Dedifferentiated amniotic fluid mesenchymal stem cell (primary cell): ENCODE measurements at regions not wholly inside any gene's neighbourhood (a gene's known extent, or its start where the extent isn't known, plus 50 kb on each side); places are given as distances from the start of the nearest gene placed in this dataset.

ENCODE experiments used
- DNase-seq: peaks from one replicate; pipeline ENCODE4 v3.0.0-alpha.2; 2016; ENCODE audit errors: extremely low spot score

DNA sequence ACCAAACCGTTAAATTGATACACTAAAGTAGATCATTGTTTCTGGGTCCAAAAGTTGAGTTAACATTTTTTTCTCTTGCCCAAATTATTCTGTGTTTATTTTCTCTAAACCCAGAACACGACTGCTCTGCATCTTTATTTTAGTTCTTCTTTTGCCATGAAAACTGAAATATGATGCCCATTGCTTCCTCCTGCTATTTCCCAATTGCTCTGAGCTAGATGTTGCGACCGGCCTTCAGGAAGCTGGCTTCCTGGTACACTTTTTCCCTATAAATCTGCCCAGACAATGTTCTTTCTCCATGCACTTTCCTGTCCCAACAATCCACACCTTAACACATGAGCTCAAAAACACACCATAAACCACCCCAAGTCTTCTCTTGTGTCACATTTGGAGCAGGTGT is 501.4 kb downstream of the FBXO15 start:
- peak; percentile 15 for DNase-seq

DNA sequence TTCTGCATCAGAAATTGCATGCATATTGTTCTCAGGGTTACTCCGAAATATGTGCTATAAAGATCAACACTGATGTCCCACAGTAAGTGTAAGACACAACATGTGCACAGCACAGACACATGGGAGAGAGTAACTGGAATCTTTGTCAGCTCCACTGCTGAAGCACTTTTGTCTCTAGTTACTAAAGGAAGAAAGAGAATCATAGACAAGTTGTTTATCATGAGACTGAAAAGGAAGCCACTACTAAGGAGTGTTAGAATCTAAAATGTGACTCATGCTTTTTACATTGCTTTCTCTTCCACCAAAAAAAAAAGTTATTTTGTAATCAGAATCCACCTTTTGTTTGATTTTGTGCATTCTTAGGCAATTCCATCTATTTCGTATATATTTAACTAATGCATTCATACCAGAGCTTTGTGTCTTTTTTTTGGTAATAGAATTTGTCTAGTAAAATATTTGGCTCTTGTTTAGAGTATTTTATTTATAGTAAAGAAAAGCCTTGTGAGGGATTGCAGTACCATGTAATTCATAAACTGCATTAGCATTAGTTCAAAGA is 502.4 kb downstream of the FBXO15 start:
- DNase-seq, result no peak

- no peak for DNase-seq
These were observed 507.8 kb downstream of the FBXO15 start for GRCh38 chr18:73639788-73640187.

DNA sequence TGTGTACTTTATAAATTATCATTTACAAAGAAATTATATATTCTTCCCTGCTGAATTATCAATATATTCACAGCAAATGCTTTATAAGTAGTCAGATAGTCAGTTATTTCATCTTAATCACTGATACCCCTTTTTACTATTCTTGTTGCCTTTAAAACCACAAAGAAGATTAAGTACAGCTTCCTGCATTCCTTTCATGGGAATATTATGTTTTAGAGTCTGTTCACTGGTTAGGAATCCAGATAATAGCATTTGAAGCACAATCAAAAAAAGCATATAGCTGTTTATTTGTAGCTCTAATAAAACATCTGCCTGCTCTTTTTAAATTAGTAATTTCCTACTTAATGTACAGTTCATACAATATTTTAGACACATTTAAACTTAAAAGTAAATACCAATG is 508.9 kb downstream of the FBXO15 start:
- DNase-seq, result peak; percentile 17

- DNase-seq, result no peak
These were observed 511.3 kb downstream of the FBXO15 start for GRCh38 chr18:73636355-73636754.

- DNase-seq, result no peak
These were observed 520.8 kb downstream of the FBXO15 start for GRCh38 chr18:73626859-73627258.

GRCh38 chr18:73626221-73626620 is 521.4 kb downstream of the FBXO15 start:
- DNase-seq, result no peak

DNA sequence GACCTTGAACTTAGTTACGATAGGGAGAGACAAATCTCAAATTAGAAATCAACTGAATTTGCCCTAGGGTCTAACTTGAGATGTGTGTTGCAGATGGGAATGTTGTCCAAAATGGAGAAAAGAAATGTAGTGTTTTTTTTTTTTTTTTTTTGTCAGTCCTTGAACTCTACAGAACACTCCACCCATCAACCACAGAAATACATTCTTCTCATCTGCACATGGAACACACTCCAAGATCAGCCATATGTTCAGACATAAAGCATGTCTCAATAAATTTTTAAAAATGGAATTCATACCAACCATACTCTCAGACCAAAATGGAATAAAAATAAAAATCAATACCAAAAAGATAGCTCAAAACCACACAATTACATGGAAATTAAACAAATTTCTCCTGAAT is 526.5 kb downstream of the FBXO15 start:
- DNase-seq, result no peak

GRCh38 chr18:73617981-73618380 is 529.7 kb downstream of the FBXO15 start:
- DNase-seq, result no peak

- DNase-seq, result no peak
These were observed 532.1 kb downstream of the FBXO15 start for GRCh38 chr18:73615506-73615905.

- peak; percentile 48 for DNase-seq
These were observed 532.8 kb downstream of the FBXO15 start for GRCh38 chr18:73614812-73615211.

GRCh38 chr18:73613706-73614340 is 533.8 kb downstream of the FBXO15 start:
- no peak for DNase-seq

DNA sequence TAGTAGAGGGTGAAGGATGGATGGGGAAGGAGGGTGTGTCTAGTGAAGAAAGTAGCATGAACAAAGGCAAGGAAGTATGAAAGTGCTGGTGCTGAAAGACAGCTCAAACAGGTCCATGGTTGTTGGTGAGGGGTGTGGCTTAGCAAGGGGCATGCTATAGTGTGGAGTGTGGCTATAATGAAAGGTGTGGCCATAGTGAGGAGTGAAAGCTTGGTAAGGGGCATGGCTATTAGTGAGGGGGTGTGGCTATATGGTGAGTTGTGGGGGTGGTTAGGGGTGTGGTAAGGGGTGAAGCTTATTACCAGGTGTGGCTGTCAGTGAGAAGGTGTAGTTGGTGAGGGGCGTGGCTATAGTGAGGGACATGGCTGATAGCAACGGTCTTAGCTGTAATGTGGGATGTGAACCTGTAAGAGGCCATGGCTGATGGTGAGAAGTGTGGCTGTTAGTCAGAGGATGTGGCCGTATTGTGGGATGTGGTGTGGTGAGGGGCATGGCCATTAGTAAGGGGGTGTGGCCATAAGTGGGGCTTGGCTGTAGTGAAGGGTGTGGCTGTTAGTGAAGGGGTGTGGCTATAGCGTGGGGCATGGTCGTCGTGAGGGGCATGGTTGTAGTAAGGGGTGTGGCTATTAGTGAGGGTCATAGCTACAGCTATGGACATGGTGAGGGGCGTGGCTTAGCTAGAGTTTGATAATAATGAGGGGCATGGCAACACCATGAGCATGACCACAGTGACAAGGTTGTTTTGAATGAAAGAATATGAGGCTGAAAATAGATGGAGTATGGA is 549.6 kb downstream of the FBXO15 start:
- no peak for DNase-seq

- no peak for DNase-seq
These were observed 552.9 kb downstream of the FBXO15 start for GRCh38 chr18:73594749-73595148.

DNA sequence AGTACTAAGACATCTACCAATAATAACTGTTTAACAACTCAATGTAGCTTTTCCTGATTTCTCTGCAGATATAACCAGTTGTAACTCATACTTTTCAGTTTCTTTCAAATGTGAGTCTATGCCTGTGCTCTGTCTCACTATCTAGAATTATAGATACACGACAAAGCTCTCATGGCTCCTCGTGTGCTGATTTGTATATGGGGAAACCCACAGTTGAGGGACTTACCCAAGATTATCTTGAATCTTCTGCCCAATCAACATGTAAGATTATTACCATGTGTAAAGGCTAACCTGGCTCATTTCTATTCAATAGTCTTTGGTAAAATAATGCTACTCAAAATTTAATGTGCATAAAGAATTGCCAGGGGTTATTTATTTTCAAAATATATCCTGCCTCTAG is 554.4 kb downstream of the FBXO15 start:
- no peak for DNase-seq

GRCh38 chr18:73590950-73591349 is 556.7 kb downstream of the FBXO15 start:
- no peak for DNase-seq

DNA sequence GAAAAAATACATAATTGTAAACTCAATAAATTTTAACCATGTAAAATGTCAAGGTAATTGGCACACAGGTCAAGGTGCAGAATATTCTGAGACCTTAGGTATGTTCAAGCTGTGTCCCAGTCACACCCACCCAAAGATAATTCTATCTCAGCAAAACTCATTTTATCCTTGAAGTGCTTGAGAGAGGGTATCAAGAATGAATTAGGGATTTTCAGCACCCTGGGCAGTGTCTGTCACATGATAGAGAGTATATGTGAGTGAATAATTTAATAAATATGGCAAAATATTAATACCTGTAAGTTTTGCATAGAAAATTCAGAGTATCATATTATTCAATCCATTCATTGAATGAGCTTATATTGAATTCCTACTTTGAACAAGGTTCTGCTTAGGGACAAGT is 567.9 kb downstream of the FBXO15 start:
- DNase-seq, result no peak

- peak; percentile 21 for DNase-seq
These were observed 570.3 kb downstream of the FBXO15 start for GRCh38 chr18:73577365-73577764.

DNA sequence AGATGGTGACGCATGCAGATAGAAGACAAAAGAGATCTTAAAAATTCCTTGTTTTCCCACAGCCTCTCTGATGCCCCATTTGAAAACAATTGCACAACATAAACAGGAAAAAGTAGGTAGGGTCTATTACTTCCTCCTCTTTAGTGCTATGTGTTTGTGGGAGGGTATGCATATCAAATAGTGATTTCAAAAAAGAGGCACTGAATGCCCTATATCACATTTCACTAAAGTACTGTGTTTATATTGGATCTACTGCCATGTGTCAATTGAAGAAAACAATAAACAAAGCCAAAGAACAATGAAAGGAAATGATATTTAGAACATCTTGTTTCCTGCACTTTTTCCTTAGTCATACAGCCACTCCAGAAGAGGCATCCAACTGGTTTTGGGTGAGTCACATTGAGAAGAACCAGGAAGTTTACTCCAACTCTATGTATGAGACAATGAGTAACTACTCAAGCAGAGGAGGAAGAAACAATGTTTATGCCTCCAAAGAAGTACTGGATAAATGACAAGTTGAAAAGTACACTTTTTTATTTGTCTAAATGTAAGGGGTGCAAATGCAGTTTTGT is 583.6 kb downstream of the FBXO15 start:
- DNase-seq, result peak; percentile 17

DNA sequence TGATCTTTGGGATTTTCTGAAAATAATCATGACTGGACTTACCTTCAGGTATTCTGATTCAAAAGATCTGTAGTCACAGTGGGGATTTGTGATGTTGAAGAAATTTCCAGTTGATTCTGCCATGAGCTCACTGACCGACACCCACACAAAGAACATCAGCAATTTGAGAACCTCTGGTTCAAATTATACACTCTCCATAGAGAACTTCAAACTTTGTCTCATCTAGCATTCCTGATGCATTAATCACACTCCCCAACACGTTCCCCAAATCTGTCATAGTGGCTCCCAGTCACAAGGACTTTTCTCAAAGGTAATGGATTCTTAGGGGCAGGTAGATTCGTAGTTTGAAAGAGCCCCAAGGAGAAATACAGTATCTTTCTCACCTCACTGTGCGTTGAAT is 584.3 kb downstream of the FBXO15 start:
- DNase-seq, result peak; percentile 75

GRCh38 chr18:73556904-73557303 is 590.7 kb downstream of the FBXO15 start:
- no peak for DNase-seq

DNA sequence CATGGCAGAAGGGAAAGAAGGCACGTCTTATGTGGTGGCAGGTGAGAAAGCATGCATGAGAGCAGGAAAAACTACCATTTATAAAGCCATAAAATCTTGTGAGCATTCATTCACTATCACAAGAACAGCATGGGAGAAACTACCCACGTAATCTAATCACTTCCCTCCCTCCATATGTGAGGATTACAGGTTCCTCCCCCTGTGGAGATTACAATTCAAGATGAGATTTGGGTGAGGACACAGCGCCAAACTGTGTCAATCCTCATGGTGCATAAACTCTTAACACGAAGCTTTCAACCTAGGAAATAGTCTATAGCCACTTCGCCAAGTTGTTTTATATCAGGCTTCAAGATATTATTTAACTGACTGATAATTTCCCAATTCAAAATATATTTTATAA is 595.5 kb downstream of the FBXO15 start:
- no peak for DNase-seq

- DNase-seq, result no peak
These were observed 596.4 kb downstream of the FBXO15 start for GRCh38 chr18:73551211-73551610.
